HG03097 (cell line): ENCODE measurements at regions not wholly inside any gene's neighbourhood (a gene's known extent, or its start where the extent isn't known, plus 50 kb on each side); places are given as distances from the start of the nearest gene placed in this dataset.

Experiments
- ATAC-seq: cut with Tn5 transposase; IDR thresholded peaks from one replicate; pipeline ENCODE4 v1.9.1; 2021; ENCODE audit not compliant: unreplicated experiment, low FRiP score

DNA sequence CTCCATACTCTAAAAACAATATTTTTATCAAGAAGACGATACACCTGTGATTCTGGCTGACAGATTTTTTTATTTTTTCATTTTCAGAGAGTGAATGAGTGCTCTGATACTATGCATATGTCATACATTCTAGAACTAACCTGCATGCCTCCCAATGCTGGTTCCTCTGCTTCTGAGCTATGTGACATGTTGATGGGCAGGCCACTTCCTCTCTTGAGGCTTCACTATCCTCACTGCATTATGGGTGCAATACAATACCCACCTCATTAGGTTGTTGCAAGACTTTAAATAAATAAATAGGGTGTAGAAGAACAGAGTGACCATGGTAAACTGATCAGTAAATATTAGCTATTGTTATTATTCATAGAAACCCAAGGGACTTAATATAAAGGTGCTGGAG lies 408.3 kb downstream of the HNRNPD start:
- no peak for ATAC-seq

DNA sequence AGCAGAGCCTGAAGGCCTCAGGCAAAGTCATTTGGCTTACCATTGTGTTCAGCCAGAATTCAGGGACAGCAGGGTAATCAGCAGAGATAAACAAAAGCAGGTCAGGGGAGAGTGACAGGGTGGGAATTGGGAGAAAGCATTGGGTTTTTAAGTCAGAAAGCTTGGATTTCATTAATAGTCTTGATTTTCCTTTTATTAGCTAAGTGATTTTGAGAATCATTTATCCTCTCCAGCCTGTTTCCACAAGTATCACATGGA lies 410.1 kb downstream of the HNRNPD start:
- no peak for ATAC-seq

DNA sequence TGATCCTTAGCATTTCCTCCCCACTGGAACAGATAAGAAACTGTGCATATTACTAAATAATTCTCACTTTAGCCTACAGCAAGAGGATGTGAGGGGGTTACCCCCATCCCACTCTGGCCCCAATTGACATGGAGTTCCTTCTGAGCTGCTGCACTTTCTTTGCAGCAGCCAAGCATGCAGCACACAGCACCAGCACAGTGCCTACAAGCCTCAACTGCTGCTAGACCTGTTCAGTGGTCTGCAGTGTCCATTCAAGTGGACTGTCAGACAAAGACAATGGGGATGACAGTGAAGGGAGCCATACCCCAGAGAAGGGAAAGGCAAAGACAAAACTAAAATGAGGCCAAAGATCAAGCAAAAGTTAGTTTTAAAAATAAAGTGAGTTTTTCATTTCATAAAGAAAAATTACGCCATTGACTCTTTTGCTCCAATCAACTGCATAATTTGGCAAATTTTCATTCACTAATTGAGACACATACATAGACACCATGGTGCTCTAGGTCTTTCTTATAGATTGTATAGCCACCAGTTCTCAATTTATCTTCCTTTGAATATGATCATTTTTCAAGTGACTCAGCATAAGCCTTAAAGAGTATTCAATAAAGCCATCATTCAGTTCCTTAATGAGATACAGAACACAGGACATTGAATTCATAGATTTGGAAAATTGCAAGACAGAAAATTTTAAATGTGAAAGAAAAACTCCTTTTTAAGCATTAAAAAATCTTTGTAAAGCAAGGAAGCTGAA lies 410.6 kb downstream of the HNRNPD start:
- no peak for ATAC-seq

DNA sequence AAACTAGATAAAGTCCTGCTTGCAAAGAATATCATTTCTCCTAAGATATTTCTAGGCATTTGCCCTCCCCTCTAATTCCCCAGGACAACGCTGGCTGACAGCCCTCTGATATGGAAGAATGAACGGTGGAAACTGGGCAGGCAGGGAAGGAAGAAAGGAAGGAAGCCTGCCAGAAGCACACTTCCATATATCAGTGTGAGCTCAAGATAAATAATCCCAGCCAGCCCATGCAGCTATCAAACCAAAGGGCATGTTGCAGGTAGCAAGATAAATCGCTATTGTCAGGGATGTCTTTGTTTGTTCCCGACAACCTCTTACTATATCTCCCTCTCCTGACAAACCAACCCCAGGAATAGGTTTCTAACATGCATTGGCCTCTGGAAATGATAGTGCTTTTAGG lies 412.8 kb downstream of the HNRNPD start:
- ATAC-seq: no peak

DNA sequence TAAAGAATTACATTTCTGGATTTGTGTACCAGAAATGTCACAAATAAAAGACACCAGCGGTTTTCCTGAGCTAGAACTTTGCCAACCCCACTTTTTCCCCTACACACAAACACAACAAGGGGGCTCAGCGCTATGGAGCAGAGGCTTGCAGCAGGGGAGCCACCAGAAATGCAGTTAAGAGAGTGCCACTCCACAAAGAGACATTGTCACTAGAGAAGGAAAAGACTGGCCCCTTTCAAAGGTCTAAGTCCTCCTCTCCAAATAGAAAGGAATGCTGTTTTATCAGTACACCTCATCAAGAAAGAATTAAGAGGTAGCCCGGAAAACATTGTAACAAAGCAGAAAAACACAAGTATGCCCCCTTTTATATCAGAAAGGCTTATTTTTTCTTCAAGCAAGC lies 419.5 kb downstream of the HNRNPD start:
- no peak for ATAC-seq

DNA sequence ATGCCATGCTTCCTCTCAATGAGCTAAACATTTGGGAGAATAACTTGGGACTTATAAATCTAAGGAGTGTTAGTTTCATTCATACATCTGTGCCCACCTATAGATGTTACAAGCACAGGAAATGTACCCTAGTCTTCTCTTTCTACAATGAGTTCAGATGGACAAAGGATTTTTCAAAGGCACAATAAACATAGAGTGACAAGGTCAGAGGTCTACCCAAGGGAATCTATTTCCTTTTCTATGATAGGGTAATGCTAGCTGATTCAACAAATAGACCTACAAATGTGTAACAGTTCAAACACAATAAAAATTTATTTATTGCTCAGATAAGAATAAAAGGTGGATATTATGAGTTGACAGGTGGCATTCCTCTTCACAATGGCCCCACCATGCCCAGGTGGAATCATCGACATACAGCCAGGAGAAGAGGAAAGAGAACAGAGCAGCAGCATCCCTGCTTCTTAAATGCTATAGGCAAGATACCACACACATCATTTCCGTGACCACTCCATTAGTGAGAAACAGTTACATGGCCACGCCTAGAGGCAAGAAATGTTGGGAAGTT lies 421.8 kb downstream of the HNRNPD start:
- no peak for ATAC-seq

DNA sequence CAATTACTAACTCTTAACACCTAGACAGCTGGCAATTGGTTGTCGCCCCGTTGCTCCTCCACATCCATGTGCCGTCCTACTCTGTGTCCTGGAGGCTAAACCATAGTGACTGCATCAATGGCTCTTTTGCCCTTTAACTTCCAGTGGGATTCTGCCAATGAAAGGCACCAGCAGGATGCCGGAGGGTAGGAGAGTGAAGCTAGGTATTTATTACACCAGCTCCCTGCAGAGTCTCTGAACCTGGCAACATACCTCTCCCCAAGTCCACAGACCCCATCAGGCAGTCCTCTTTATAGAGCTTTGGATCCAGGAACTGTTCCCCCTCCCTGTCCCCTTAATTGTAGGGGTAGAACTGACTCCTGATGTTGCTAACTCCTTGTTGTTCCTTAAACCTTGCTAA lies 426.8 kb downstream of the HNRNPD start:
- ATAC-seq: no peak

DNA sequence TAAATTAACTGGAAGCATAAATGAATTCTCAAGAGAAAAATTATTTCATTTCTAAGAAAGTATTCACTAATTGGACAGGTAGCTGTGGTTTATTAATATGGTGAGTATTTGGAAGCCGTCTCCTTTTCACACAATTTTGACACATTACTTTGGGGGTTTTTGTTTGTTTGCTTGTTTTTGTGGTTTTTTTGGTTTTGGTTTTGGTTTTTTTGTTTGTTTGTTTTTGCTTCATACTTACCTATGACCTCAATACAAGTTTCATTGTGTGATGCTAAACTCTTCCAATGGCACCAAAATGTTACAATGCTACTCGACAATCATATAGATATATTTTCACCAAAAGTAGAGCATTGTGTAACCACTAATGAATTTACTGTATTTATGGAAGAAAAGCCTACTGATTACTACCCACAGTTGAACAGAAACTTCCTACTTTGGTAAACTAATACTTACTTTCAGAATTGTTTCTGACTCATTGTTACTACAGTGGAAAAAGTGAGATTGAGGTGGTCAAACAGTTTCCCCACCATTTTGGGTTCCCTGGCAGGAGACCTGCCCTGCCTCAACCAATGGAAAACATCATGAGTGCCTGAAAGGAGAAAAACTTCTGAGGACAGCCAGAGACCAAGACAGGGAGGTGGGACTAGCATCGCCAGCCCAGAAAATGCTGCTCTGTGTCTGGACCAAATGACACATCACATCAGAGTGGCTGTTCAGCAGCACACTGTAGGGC lies 443.1 kb downstream of the HNRNPD start:
- peak; percentile 66 for ATAC-seq

DNA sequence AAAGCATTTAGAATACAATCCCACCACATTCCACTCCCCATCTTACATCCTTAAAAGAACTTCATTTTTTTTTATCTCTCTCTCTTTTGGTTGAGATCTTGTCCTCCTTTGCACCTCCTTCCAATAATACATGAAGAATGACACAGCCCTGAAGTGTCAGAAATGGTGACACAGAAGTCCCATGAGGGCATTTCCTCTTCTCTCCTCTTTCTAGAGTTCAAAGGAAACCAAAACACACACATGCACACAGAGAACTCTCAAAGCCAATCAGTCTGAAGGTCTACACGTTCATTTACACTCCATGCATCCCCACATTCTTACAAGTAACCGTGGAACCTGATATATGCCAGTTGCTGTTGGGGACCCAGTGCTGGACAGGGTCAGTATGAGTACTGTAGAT lies 450.7 kb downstream of the HNRNPD start:
- ATAC-seq: no peak

DNA sequence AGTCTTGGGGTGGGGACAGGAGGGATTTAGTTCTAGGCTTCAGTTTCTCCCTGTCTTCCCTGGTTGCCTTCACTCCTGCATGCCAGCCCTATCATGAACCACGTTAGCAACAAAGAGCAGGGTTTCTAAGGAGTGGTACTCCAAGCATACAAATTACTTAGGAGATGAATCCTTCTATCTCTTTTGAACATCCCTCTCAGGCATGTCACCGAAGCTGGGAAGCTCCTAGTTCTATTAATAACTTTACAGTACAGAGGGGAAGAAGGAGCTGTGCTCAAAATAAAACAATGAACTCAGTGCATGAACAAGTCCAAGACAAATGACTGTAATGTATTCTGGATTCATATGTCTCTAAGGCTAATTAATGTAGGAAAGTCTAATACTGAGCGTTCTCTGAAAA lies 450.6 kb upstream of the RASGEF1B start:
- no peak for ATAC-seq

DNA sequence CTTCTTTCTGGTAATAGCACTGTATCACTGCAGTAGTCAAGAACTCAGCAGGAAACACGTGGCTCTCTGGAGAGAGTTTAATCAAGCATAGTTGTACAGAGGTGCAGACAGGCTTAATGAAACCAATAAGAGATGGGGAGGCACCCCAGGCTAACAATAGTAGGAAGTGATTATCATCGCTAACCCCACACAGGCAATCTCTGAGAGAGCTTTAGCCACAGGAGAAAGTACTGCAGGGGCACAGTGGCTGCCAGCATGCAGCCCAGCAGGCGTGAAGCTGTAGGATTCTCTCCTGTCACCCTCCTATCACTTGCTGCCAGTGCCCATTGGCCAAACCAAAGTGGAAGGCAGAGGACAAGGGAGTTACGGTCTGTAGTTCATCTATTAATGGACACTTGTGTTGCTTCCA lies 450.0 kb upstream of the RASGEF1B start:
- ATAC-seq: peak; percentile 57

DNA sequence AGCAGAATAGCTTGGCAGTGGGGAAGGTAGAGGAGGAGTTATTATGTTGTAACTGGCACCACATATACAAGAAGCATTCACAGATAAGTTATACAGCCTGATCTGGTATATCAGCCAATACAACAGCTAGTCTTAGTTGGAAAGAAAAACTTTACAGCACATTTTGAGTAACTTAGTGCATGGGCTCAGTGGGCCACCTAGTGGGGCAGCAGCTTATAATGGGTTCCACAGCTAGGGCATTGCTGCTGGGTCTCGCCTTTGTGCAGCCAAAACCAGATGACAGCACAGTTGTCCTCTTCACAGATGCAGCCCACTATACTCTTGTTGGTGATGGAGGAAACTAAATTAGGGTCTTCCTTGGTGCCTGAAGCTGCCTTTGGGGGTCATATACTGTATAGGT lies 448.1 kb upstream of the RASGEF1B start:
- no peak for ATAC-seq

DNA sequence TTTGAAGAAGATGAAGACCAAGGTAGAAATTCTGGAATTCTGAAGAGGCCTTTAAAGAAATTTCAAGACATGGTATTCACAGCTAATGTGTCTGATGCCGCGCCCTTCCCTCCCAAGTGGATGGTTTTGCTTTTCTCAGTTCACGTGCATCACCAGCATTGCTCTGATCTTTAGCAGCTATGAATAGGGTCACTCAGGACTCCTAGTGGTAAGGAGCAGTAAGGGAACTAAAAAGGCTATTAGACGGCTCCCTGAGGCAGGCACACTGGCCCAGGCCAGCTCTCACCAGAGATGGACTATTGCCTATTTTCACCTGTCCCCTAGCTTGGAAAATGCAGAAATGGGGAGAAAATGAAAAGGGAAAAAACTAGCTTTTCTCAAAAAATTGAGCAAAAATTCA lies 447.5 kb upstream of the RASGEF1B start:
- ATAC-seq: no peak

DNA sequence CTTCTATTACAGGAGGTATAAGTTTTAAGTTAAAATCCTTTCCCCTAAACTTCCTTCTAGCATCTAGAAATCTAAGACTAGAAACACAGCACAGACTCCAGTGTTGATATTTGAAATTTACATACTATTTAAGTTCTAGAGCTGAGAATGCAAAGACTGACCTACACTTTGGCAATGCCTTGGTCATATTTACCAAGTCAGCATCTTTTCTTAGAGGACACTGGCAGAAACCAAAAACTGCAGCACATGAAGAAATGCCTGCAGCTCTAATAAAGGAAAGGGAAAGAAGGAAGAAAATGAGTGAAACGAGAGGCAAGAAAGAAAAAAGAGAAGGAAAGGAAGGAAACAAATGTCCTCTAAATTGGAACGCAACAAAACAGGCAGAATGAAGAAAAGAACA lies 443.7 kb upstream of the RASGEF1B start:
- ATAC-seq: no peak

DNA sequence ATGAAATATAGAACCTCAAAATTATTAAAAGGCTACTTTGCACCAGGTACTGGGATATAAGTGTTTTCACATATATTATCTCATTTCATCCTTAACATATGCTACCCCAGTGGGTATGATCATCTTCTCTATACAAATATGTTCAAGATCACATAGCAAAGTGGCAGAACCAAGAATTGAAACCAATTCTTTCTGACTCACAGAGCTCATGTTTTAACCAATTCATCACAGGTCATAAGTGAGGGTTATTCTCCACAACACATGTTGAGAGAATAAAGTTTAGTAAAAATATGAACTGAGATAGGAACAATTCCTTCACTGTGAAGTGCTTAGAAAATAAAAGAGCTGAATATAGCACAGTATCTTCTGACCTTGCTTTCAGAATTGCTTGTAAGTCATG lies 442.9 kb upstream of the RASGEF1B start:
- ATAC-seq: no peak

DNA sequence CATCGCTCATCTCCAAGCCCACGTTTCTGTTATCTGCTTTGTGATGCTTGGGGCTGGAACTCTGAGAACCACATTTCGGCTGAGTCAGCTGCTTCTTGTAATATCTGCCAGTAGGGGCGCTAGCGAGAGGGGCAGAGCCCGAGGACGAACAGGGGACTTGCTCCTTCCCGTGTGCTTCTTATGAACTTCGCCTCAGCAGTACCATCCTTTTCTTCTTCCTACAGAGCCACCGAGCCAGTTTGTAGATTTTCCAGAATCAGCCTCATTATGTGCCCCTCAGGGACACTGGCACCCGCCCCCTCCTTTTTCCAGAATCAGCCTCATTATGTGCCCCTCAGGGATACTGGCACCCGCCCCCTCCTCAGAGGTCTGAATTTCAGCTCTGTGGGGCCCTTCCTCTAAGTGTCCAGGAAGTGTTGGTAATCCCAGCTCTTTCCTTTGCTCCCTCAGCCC lies 441.7 kb upstream of the RASGEF1B start:
- no peak for ATAC-seq

DNA sequence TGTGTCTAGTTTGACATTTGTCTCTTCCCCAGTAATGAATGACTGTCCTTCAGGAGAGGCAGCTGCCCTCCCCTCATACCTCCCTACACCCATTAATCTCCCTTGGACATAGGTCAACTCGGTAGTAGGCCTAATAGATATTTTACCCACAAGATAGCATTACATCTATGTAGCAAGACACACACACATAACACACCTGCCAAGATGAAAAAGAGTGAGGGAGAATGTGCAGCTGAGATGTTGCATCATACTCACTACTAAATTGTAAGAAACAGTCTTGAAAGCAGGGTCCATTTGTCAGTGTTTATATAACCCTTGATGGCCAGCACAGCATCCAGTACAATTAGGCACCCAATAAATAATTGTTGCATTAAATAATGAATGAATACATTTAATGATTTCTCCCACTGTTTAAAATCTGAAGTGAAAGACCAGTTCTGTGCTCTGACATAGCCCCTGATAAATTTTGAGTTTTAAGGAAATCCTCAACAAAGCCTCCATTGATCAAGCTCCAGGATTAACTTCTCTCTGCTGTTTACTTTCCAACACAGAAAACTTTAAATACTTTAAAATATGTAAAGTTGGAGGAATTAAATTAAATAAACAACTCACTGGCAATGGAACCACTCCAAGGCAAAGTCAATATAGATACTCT lies 440.8 kb upstream of the RASGEF1B start:
- no peak for ATAC-seq

DNA sequence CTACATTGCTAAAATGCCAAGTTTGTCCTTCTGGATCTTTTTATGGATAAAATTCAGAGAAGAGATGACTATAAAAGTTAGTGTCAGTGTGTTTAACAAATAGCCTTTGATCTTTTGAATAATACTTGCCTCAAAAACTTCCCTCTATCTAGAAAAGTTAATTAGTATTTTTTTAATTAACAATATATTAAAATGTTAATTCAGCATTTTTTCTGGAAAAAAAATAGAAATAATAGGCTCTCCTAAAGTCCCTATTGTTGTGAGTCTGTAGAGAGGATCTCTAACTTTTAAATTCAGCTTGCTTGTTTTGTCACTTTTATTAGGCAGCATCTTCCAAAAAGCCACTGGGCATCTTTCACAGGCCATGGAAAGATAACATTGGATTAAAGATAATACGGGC lies 435.2 kb upstream of the RASGEF1B start:
- ATAC-seq: no peak

DNA sequence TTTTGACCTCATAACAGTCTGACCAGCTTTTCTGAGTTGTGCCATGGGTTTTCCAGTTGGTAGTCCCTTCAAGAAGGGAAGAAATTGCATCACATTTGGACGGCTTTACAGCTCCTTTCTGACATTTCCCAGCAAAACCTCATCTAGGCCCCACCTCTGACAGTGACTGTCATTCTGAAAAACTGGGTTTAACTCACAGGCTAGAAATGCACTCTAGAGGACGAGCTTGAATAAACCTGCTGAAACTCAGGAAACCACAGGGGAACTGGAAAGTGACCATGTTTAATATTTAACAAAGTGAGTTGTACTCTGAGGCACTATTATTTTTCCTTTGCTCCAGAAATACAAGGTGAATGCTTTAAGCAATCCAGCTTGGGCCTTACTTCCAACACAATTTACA lies 434.3 kb upstream of the RASGEF1B start:
- peak; percentile 99 for ATAC-seq

DNA sequence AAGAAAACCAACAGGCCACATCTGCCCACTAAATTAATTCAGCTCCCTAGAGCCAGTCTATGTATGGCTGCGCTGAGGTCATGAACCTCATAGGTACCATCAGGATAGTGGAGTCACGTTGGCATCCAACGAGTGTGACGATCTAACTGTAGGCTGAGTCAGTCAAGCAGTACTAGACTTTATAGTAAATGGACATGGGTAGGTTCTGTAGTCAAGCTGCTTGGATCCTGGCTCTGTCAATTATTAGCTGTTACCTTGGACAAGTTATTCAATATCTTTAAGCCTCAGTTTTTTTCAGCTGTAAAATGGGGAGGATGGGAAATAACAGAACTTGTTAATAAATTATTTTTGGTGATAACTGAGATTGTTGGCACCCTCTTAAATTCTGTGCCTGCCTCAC lies 432.4 kb upstream of the RASGEF1B start:
- ATAC-seq: no peak

DNA sequence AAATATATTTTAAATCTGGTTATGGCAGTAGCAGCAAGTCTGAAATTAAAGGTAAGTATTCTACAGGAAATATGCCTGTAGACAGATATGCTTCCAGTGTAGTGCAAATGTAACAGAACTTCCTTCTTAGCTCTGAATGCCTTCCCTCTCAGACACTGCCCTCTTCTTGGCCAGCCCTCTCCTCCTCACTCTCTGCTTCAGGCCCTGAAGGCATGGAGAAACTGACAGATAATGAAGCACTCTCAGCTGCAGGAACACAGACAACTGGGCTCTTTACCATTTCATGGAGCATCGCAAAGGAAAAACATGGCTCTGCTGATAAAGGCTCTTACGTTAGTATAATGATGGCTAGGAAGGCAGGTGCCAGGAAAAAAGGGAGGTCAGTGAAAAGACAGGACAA lies 431.5 kb upstream of the RASGEF1B start:
- no peak for ATAC-seq
